DOHH2 (cell line): ENCODE measurements at regions not wholly inside any gene's neighbourhood (a gene's known extent, or its start where the extent isn't known, plus 50 kb on each side); places are given as distances from the start of the nearest gene placed in this dataset.

Source experiments
- H3F3A ChIP-seq: fragments of 200-600 bp; sonication (generic), shearing (Covaris generic); 2 replicates; pipeline ENCODE4 v1.6.0; 2016; ENCODE audit warnings: antibody characterized with exemption, mild to moderate bottlenecking; ENCODE audit not compliant: control insufficient read depth, insufficient read depth
- H3K27ac ChIP-seq: fragments of 200-600 bp; sonication (generic); 2 replicates; pipeline ENCODE4 v1.5.1; 2014; ENCODE audit warnings: low read depth, mild to moderate bottlenecking, low read length, moderate library complexity
- H3K27me3 ChIP-seq: fragments of 200-600 bp; sonication (generic); 2 replicates; pipeline ENCODE4 v1.6.1; 2014; ENCODE audit warnings: mild to moderate bottlenecking, low read length, mixed read lengths; ENCODE audit not compliant: control insufficient read depth
- H3K36me3 ChIP-seq: fragments of 200-600 bp; sonication (generic); 2 replicates; pipeline ENCODE4 v1.6.1; 2014; ENCODE audit warnings: mild to moderate bottlenecking, low read length, moderate library complexity, mixed read lengths; ENCODE audit not compliant: control insufficient read depth
- H3K4me1 ChIP-seq: fragments of 200-600 bp; sonication (generic); 2 replicates; pipeline ENCODE4 v1.6.1; 2014; ENCODE audit warnings: mild to moderate bottlenecking, low read length, mixed read lengths; ENCODE audit not compliant: control insufficient read depth
- H3K4me2 ChIP-seq: fragments of 200-600 bp; sonication (generic); 2 replicates; pipeline ENCODE4 v1.6.0; 2014; ENCODE audit warnings: mild to moderate bottlenecking, low read length, moderate library complexity
- H3K4me3 ChIP-seq: fragments of 200-600 bp; sonication (generic); 2 replicates; pipeline ENCODE4 v1.5.1; 2014; ENCODE audit warnings: mild to moderate bottlenecking, low read length, mixed read lengths
- H3K79me2 ChIP-seq: fragments of 200-600 bp; sonication (generic); 2 replicates; pipeline ENCODE4 v1.6.1; 2014; ENCODE audit warnings: mild to moderate bottlenecking, low read length, mixed read lengths; ENCODE audit not compliant: control insufficient read depth
- H3K9me2 ChIP-seq: fragments of 200-600 bp; sonication (generic); replicated peaks from 2 replicates; pipeline ENCODE4 v1.6.1; 2014; ENCODE audit warnings: mild to moderate bottlenecking, low read length, mixed read lengths; ENCODE audit not compliant: control insufficient read depth
- H3K9me3 ChIP-seq: fragments of 200-600 bp; sonication (generic); 2 replicates; pipeline ENCODE4 v1.6.1; 2014; ENCODE audit warnings: antibody characterized with exemption, low read length, mixed read lengths; ENCODE audit not compliant: control insufficient read depth, insufficient read depth
- H4K20me1 ChIP-seq: fragments of 200-600 bp; sonication (generic); 2 replicates; pipeline ENCODE4 v1.6.0; 2014; ENCODE audit warnings: low read depth, mild to moderate bottlenecking, antibody characterized with exemption, low read length, moderate library complexity; ENCODE audit not compliant: control insufficient read depth, insufficient read depth
- CTCF ChIP-seq: fragments of 200-600 bp; sonication (generic); IDR thresholded peaks from one replicate; pipeline ENCODE4 v1.5.1; 2014; ENCODE audit warnings: antibody characterized with exemption, mild to moderate bottlenecking, low read depth, low read length; ENCODE audit not compliant: poor library complexity, severe bottlenecking
- EZH2phosphoT487 ChIP-seq: fragments of 200-600 bp; sonication (generic); IDR thresholded peaks from 2 replicates; pipeline ENCODE4 v1.6.1; 2017; ENCODE audit warnings: borderline replicate concordance, mild to moderate bottlenecking, antibody characterized with exemption, low read length, moderate library complexity, mixed read lengths

- H3K4me2 ChIP-seq, result no peak overlapping the region
- H3K27me3 ChIP-seq, result peaks cover under 1% of the 10 kb centered on the region; the same call in 1 of the 2 replicates
- H3F3A ChIP-seq, result no peaks in the 10 kb centered on the region
- H3K9me3 ChIP-seq, result no peaks in the 10 kb centered on the region
- H3K27ac ChIP-seq, result no peak overlapping the region
- TF ChIP-seq EZH2phosphoT487 (no peak), CTCF (no peak)
- H4K20me1 ChIP-seq, result no peaks in the 10 kb centered on the region
- H3K9me2 ChIP-seq, result no peaks in the 10 kb centered on the region
- no peaks in the 10 kb centered on the region for H3K36me3 ChIP-seq
- no peaks in the 10 kb centered on the region for H3K79me2 ChIP-seq
- no peak overlapping the region for H3K4me3 ChIP-seq
- H3K4me1 ChIP-seq, result peaks cover 5% of the 10 kb centered on the region; the same call in 1 of the 2 replicates
Observed at GRCh38 chr1:235918032-235918431, 51.3 kb upstream of the LYST start.

DNA sequence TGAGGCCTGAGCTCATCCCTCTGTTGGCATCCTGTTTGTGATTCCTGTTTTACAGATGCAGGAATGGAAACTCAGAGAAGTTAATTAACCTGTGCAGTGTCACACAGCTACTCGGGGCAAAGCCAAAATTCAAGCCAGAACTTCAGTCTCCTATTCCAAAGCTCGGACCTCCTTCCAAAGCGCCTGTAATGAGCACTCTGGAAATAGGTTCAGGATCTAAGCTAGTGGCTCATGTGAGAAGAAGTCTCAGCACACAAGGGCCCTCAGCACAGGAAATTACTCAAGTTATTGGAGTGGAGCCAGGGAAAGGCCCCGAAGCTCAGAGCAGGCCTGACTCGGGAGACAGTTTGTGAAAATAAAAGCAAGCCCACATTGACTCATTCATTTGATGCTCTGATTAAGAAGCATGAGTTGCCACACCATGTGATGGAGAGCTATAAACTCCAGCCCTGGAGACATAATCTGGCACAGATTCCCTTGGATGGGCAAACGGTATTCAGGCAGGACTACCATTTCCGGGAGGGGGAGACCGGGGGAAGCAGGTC lies 50.6 kb upstream of the LYST start:
- TF ChIP-seq CTCF, result no peak
- no peak for TF ChIP-seq EZH2phosphoT487
- Histone ChIP-seq H3K4me2 (no peak overlapping the region), H3K27me3 (peaks cover 4% of the 10 kb centered on the region; the same call in 1 of the 2 replicates), H3K79me2 (no peaks in the 10 kb centered on the region), H3K36me3 (no peaks in the 10 kb centered on the region), H3K4me1 (peaks cover 5% of the 10 kb centered on the region; the same call in 1 of the 2 replicates), H3K9me3 (no peaks in the 10 kb centered on the region), H3K27ac (no peak overlapping the region), H3K9me2 (no peaks in the 10 kb centered on the region), H4K20me1 (no peaks in the 10 kb centered on the region), H3K4me3 (no peak overlapping the region), H3F3A (no peaks in the 10 kb centered on the region)
